GM23338 (cell line): ENCODE measurements at regions not wholly inside any gene's neighbourhood (a gene's known extent, or its start where the extent isn't known, plus 50 kb on each side); places are given as distances from the start of the nearest gene placed in this dataset.

Experiments used
- ATAC-seq: fragments of 200-7000 bp; cut with Tn5 transposase; 3 replicates; pipeline ENCODE4 v1.9.1; 2020
- DNase-seq: peaks from one replicate; pipeline ENCODE4 v3.0.0-alpha.2; 2015; ENCODE audit warnings: low spot score
- H2AFZ ChIP-seq: fragments of 200-600 bp; sonication (generic); 2 replicates; pipeline ENCODE4 v1.8.0; 2016; ENCODE audit warnings: antibody characterized with exemption, mild to moderate bottlenecking, moderate library complexity
- H3F3A ChIP-seq: fragments of 200-600 bp; sonication (generic); replicated peaks from 2 replicates; pipeline ENCODE4 v1.8.0; 2017; ENCODE audit warnings: antibody characterized with exemption, mixed run types, low read depth
- H3K27ac ChIP-seq: fragments of 200-600 bp; sonication (generic); 2 replicates; pipeline ENCODE4 v1.6.1; 2016; ENCODE audit warnings: low read depth
- H3K27me3 ChIP-seq: fragments of 200-600 bp; sonication (generic); 2 replicates; pipeline ENCODE4 v1.8.0; 2016; ENCODE audit warnings: mild to moderate bottlenecking, mixed run types, moderate library complexity; ENCODE audit not compliant: insufficient read depth
- H3K36me3 ChIP-seq: fragments of 200-600 bp; sonication (generic); 2 replicates; pipeline ENCODE4 v1.8.0; 2016; ENCODE audit warnings: mild to moderate bottlenecking; ENCODE audit not compliant: insufficient read depth
- H3K4me1 ChIP-seq: fragments of 200-600 bp; sonication (generic); 2 replicates; pipeline ENCODE4 v1.8.0; 2016; ENCODE audit warnings: mild to moderate bottlenecking, moderate library complexity; ENCODE audit not compliant: insufficient read depth
- H3K4me2 ChIP-seq: fragments of 200-600 bp; sonication (generic); 2 replicates; pipeline ENCODE4 v1.7.1; 2017; ENCODE audit warnings: mixed run types
- H3K4me3 ChIP-seq: fragments of 200-600 bp; sonication (generic); 2 replicates; pipeline ENCODE4 v1.6.1; 2016; ENCODE audit warnings: mixed run types
- H3K79me2 ChIP-seq: fragments of 200-600 bp; sonication (generic); replicated peaks from 2 replicates; pipeline ENCODE4 v1.8.0; 2017; ENCODE audit warnings: mild to moderate bottlenecking; ENCODE audit not compliant: insufficient read depth
- H3K9me2 ChIP-seq: fragments of 200-600 bp; sonication (generic); 2 replicates; pipeline ENCODE4 v1.8.0; 2017; ENCODE audit not compliant: insufficient read depth
- H4K20me1 ChIP-seq: fragments of 200-600 bp; sonication (generic); replicated peaks from 2 replicates; pipeline ENCODE4 v1.8.0; 2017; ENCODE audit warnings: mild to moderate bottlenecking; ENCODE audit not compliant: insufficient read depth
- H3K27ac Mint-ChIP-seq: 2 replicates; pipeline ENCODE4 v1.8.0; 2020; ENCODE audit warnings: inconsistent platforms, mild to moderate bottlenecking, moderate library complexity, mixed read lengths
- H3K27me3 Mint-ChIP-seq: 3 replicates; pipeline ENCODE4 v1.8.0; 2022; ENCODE audit warnings: low read depth, mild to moderate bottlenecking, moderate library complexity, mixed read lengths, inconsistent platforms; ENCODE audit not compliant: insufficient read depth, poor library complexity
- H3K36me3 Mint-ChIP-seq: 3 replicates; pipeline ENCODE4 v1.8.0; 2021; ENCODE audit warnings: low read depth, mild to moderate bottlenecking, inconsistent platforms, moderate library complexity, mixed read lengths
- H3K4me1 Mint-ChIP-seq: 3 replicates; pipeline ENCODE4 v1.8.0; 2020; ENCODE audit warnings: mild to moderate bottlenecking, inconsistent platforms, mixed read lengths
- H3K4me3 Mint-ChIP-seq: 3 replicates; pipeline ENCODE4 v1.8.0; 2021; ENCODE audit warnings: moderate library complexity, mild to moderate bottlenecking, inconsistent platforms, mixed read lengths
- H3K9me3 Mint-ChIP-seq: 3 replicates; pipeline ENCODE4 v1.8.0; 2020; ENCODE audit warnings: moderate library complexity, mild to moderate bottlenecking, inconsistent platforms, mixed read lengths
- CREB1 ChIP-seq: fragments of 250-450 bp; sonication (Bioruptor Pico); IDR thresholded peaks from 2 replicates; pipeline ENCODE4 v1.5.0; 2020; ENCODE audit warnings: low read depth, mild to moderate bottlenecking, moderate library complexity
- EZH2 ChIP-seq: fragments of 200-600 bp; sonication (generic); IDR thresholded peaks from one replicate; pipeline ENCODE4 v1.8.0; 2017; ENCODE audit warnings: antibody characterized with exemption, mild to moderate bottlenecking, low read depth; ENCODE audit not compliant: unreplicated experiment
- EZH2phosphoT487 ChIP-seq: fragments of 200-600 bp; sonication (generic); IDR thresholded peaks from one replicate; pipeline ENCODE4 v1.8.1; 2018; ENCODE audit warnings: antibody characterized with exemption; ENCODE audit not compliant: unreplicated experiment
- JUNB ChIP-seq: IDR thresholded peaks from one replicate; pipeline ENCODE4 v1.6.1; 2016; ENCODE audit warnings: antibody characterized with exemption; ENCODE audit not compliant: unreplicated experiment
- NANOG ChIP-seq: IDR thresholded peaks from 2 replicates; pipeline ENCODE4 v1.6.1; 2016; ENCODE audit warnings: antibody characterized with exemption, borderline replicate concordance
- POLR2AphosphoS5 ChIP-seq: IDR thresholded peaks from 2 replicates; pipeline ENCODE4 v1.6.1; 2016; ENCODE audit warnings: antibody characterized with exemption, low read depth
- STAT1 ChIP-seq: IDR thresholded peaks from one replicate; pipeline ENCODE4 v1.6.1; 2016; ENCODE audit warnings: antibody characterized with exemption; ENCODE audit not compliant: unreplicated experiment
- ZNF114 ChIP-seq: fragments of 250-450 bp; sonication (Bioruptor Pico); IDR thresholded peaks from 2 replicates; pipeline ENCODE4 v1.5.0; 2020; ENCODE audit warnings: mild to moderate bottlenecking, moderate library complexity
- ZNF331 ChIP-seq: fragments of 250-450 bp; sonication (Bioruptor Pico); IDR thresholded peaks from 2 replicates; pipeline ENCODE4 v1.5.0; 2020; ENCODE audit warnings: low read depth, mild to moderate bottlenecking, moderate library complexity
- TF ChIP-seq, protein P1 (sequence below): fragments of 250-450 bp; sonication (Bioruptor Pico); IDR thresholded peaks from 2 replicates; pipeline ENCODE4 v1.5.0; 2020; ENCODE audit warnings: mild to moderate bottlenecking, moderate library complexity
- TF ChIP-seq, protein P2 (sequence below), 2 experiments: fragments of 200-600 bp in 1 of 2; sonication (generic) in 1 of 2; conservative IDR thresholded peaks; 2 replicates each; pipeline versions ENCODE4 v1.5.1 to v1.6.1; 2016 to 2017; ENCODE audit warnings: antibody characterized with exemption in 2 of 2, low read depth in 2 of 2, mild to moderate bottlenecking in 2 of 2, moderate library complexity in 1 of 2
- TF ChIP-seq, protein P3 (sequence below): IDR thresholded peaks from 2 replicates; pipeline ENCODE4 v1.6.1; 2016; ENCODE audit warnings: antibody characterized with exemption
- TF ChIP-seq, protein P4 (sequence below): IDR thresholded peaks from one replicate; pipeline ENCODE4 v1.6.1; 2018; ENCODE audit warnings: antibody characterized with exemption; ENCODE audit not compliant: unreplicated experiment

DNA sequence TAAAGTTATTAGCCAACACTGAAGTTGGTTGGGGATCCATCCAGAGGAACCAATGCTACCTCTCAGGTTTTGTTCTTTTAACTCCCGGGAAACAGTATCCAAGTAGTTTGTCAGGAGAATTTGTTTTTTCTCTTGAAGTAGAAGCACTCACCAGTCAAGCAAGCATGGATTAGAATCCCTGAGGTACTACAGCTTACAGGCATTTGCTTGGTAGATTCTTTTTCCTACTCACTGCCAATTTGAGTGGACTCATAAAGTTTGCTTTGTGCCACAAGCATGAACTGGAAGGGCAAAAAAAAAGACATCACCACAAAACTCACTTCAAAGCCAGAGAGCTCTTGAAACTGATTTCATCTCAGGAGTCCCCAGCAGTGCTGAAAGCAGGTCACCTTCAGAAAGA is 167.4 kb downstream of the MBOAT1 start:
- Mint-ChIP-seq H3K27ac (no peak overlapping the region), H3K4me3 (no peak overlapping the region), H3K4me1 (no peaks in the 10 kb centered on the region), H3K9me3 (no peaks in the 10 kb centered on the region), H3K27me3 (no peaks in the 10 kb centered on the region), H3K36me3 (no peaks in the 10 kb centered on the region)
- no peaks in the 10 kb centered on the region; the same call in 1 of the 2 replicates for H3K9me2 ChIP-seq
- DNase-seq: no peak
- no peak for TF ChIP-seq NANOG
- TF ChIP-seq STAT1: no peak
- TF ChIP-seq EZH2phosphoT487: no peak
- no peak for TF ChIP-seq ZNF114 (CRISPR knock-in tag)
- TF ChIP-seq JUNB: no peak
- TF ChIP-seq EZH2: no peak
- no peak for TF ChIP-seq POLR2AphosphoS5
- TF ChIP-seq, protein P1, sequence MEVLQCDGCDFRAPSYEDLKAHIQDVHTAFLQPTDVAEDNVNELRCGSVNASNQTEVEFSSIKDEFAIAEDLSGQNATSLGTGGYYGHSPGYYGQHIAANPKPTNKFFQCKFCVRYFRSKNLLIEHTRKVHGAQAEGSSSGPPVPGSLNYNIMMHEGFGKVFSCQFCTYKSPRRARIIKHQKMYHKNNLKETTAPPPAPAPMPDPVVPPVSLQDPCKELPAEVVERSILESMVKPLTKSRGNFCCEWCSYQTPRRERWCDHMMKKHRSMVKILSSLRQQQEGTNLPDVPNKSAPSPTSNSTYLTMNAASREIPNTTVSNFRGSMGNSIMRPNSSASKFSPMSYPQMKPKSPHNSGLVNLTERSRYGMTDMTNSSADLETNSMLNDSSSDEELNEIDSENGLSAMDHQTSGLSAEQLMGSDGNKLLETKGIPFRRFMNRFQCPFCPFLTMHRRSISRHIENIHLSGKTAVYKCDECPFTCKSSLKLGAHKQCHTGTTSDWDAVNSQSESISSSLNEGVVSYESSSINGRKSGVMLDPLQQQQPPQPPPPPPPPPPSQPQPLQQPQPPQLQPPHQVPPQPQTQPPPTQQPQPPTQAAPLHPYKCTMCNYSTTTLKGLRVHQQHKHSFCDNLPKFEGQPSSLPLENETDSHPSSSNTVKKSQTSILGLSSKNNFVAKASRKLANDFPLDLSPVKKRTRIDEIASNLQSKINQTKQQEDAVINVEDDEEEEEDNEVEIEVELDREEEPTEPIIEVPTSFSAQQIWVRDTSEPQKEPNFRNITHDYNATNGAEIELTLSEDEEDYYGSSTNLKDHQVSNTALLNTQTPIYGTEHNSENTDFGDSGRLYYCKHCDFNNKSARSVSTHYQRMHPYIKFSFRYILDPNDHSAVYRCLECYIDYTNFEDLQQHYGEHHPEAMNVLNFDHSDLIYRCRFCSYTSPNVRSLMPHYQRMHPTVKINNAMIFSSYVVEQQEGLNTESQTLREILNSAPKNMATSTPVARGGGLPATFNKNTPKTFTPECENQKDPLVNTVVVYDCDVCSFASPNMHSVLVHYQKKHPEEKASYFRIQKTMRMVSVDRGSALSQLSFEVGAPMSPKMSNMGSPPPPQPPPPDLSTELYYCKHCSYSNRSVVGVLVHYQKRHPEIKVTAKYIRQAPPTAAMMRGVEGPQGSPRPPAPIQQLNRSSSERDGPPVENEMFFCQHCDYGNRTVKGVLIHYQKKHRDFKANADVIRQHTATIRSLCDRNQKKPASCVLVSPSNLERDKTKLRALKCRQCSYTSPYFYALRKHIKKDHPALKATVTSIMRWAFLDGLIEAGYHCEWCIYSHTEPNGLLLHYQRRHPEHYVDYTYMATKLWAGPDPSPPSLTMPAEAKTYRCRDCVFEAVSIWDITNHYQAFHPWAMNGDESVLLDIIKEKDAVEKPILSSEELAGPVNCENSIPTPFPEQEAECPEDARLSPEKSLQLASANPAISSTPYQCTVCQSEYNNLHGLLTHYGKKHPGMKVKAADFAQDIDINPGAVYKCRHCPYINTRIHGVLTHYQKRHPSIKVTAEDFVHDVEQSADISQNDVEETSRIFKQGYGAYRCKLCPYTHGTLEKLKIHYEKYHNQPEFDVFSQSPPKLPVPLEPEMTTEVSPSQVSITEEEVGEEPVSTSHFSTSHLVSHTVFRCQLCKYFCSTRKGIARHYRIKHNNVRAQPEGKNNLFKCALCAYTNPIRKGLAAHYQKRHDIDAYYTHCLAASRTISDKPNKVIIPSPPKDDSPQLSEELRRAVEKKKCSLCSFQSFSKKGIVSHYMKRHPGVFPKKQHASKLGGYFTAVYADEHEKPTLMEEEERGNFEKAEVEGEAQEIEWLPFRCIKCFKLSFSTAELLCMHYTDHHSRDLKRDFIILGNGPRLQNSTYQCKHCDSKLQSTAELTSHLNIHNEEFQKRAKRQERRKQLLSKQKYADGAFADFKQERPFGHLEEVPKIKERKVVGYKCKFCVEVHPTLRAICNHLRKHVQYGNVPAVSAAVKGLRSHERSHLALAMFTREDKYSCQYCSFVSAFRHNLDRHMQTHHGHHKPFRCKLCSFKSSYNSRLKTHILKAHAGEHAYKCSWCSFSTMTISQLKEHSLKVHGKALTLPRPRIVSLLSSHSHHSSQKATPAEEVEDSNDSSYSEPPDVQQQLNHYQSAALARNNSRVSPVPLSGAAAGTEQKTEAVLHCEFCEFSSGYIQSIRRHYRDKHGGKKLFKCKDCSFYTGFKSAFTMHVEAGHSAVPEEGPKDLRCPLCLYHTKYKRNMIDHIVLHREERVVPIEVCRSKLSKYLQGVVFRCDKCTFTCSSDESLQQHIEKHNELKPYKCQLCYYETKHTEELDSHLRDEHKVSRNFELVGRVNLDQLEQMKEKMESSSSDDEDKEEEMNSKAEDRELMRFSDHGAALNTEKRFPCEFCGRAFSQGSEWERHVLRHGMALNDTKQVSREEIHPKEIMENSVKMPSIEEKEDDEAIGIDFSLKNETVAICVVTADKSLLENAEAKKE (CRISPR knock-in tag): no peak
- TF ChIP-seq, protein P2, sequence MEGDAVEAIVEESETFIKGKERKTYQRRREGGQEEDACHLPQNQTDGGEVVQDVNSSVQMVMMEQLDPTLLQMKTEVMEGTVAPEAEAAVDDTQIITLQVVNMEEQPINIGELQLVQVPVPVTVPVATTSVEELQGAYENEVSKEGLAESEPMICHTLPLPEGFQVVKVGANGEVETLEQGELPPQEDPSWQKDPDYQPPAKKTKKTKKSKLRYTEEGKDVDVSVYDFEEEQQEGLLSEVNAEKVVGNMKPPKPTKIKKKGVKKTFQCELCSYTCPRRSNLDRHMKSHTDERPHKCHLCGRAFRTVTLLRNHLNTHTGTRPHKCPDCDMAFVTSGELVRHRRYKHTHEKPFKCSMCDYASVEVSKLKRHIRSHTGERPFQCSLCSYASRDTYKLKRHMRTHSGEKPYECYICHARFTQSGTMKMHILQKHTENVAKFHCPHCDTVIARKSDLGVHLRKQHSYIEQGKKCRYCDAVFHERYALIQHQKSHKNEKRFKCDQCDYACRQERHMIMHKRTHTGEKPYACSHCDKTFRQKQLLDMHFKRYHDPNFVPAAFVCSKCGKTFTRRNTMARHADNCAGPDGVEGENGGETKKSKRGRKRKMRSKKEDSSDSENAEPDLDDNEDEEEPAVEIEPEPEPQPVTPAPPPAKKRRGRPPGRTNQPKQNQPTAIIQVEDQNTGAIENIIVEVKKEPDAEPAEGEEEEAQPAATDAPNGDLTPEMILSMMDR (conservative IDR thresholded peaks at IDR 0.05; ENCODE audit: low read depth in 2 of 2): no peak
- TF ChIP-seq, protein P3, sequence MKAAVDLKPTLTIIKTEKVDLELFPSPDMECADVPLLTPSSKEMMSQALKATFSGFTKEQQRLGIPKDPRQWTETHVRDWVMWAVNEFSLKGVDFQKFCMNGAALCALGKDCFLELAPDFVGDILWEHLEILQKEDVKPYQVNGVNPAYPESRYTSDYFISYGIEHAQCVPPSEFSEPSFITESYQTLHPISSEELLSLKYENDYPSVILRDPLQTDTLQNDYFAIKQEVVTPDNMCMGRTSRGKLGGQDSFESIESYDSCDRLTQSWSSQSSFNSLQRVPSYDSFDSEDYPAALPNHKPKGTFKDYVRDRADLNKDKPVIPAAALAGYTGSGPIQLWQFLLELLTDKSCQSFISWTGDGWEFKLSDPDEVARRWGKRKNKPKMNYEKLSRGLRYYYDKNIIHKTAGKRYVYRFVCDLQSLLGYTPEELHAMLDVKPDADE: no peak
- no peak for TF ChIP-seq ZNF331 (CRISPR knock-in tag)
- TF ChIP-seq CREB1 (CRISPR knock-in tag): no peak
- TF ChIP-seq, protein P4, sequence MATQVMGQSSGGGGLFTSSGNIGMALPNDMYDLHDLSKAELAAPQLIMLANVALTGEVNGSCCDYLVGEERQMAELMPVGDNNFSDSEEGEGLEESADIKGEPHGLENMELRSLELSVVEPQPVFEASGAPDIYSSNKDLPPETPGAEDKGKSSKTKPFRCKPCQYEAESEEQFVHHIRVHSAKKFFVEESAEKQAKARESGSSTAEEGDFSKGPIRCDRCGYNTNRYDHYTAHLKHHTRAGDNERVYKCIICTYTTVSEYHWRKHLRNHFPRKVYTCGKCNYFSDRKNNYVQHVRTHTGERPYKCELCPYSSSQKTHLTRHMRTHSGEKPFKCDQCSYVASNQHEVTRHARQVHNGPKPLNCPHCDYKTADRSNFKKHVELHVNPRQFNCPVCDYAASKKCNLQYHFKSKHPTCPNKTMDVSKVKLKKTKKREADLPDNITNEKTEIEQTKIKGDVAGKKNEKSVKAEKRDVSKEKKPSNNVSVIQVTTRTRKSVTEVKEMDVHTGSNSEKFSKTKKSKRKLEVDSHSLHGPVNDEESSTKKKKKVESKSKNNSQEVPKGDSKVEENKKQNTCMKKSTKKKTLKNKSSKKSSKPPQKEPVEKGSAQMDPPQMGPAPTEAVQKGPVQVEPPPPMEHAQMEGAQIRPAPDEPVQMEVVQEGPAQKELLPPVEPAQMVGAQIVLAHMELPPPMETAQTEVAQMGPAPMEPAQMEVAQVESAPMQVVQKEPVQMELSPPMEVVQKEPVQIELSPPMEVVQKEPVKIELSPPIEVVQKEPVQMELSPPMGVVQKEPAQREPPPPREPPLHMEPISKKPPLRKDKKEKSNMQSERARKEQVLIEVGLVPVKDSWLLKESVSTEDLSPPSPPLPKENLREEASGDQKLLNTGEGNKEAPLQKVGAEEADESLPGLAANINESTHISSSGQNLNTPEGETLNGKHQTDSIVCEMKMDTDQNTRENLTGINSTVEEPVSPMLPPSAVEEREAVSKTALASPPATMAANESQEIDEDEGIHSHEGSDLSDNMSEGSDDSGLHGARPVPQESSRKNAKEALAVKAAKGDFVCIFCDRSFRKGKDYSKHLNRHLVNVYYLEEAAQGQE: no peak
- no peak overlapping the region for H2AFZ ChIP-seq
- H3K36me3 ChIP-seq: no peaks in the 10 kb centered on the region
- H3K4me2 ChIP-seq: no peak overlapping the region
- H3K4me1 ChIP-seq: no peaks in the 10 kb centered on the region
- H3K79me2 ChIP-seq: no peaks in the 10 kb centered on the region
- H4K20me1 ChIP-seq: no peaks in the 10 kb centered on the region
- no peaks in the 10 kb centered on the region for H3F3A ChIP-seq
- H3K27ac ChIP-seq: no peak overlapping the region
- no peak for ATAC-seq
- no peaks in the 10 kb centered on the region for H3K27me3 ChIP-seq
- no peak overlapping the region for H3K4me3 ChIP-seq
